Loucy (cell line): ENCODE measurements at regions not wholly inside any gene's neighbourhood (a gene's known extent, or its start where the extent isn't known, plus 50 kb on each side); places are given as distances from the start of the nearest gene placed in this dataset.

Experiments used
- H2AFZ ChIP-seq: fragments of 200-600 bp; sonication (generic); 2 replicates; pipeline ENCODE4 v1.6.0; 2016; ENCODE audit warnings: antibody characterized with exemption, mild to moderate bottlenecking, low read length, moderate library complexity
- H3F3A ChIP-seq: fragments of 200-600 bp; 2 replicates; pipeline ENCODE4 v1.6.0; 2016; ENCODE audit warnings: antibody characterized with exemption, low read depth, mild to moderate bottlenecking
- H3K27me3 ChIP-seq: fragments of 200-600 bp; sonication (generic); 2 replicates; pipeline ENCODE4 v1.6.1; 2014; ENCODE audit warnings: low read length, mild to moderate bottlenecking; ENCODE audit not compliant: insufficient read depth, poor library complexity, severe bottlenecking
- H3K36me3 ChIP-seq: fragments of 200-600 bp; sonication (generic); 2 replicates; pipeline ENCODE4 v1.6.1; 2016; ENCODE audit warnings: low read length; ENCODE audit not compliant: insufficient read depth
- H3K4me1 ChIP-seq: fragments of 200-600 bp; sonication (generic); 2 replicates; pipeline ENCODE4 v1.5.1; 2014; ENCODE audit warnings: low read length, mild to moderate bottlenecking; ENCODE audit not compliant: insufficient read depth, poor library complexity, severe bottlenecking
- H3K4me2 ChIP-seq: fragments of 200-600 bp; sonication (generic); 2 replicates; pipeline ENCODE4 v1.6.0; 2014; ENCODE audit warnings: antibody characterized with exemption, low read length, low read depth, mild to moderate bottlenecking; ENCODE audit not compliant: poor library complexity, severe bottlenecking
- H3K4me3 ChIP-seq: fragments of 200-600 bp; sonication (generic); 2 replicates; pipeline ENCODE4 v1.5.1; 2014; ENCODE audit warnings: low read length, mild to moderate bottlenecking, mixed read lengths; ENCODE audit not compliant: poor library complexity, severe bottlenecking
- H3K79me2 ChIP-seq: fragments of 200-600 bp; sonication (generic); 2 replicates; pipeline ENCODE4 v1.6.1; 2014; ENCODE audit warnings: low read length; ENCODE audit not compliant: insufficient read depth
- H3K9ac ChIP-seq: fragments of 200-600 bp; sonication (generic); 2 replicates; pipeline ENCODE4 v1.6.0; 2014; ENCODE audit warnings: mild to moderate bottlenecking, low read depth, low read length, moderate library complexity; ENCODE audit not compliant: poor library complexity, severe bottlenecking
- H3K9me2 ChIP-seq: fragments of 200-600 bp; sonication (generic); replicated peaks from 2 replicates; pipeline ENCODE4 v1.6.1; 2016; ENCODE audit warnings: low read depth, low read length, mixed read lengths
- H3K9me3 ChIP-seq: fragments of 200-600 bp; sonication (generic); 2 replicates; pipeline ENCODE4 v1.6.1; 2014; ENCODE audit warnings: mild to moderate bottlenecking, antibody characterized with exemption, low read length, low read depth; ENCODE audit not compliant: insufficient read depth
- H4K20me1 ChIP-seq: fragments of 200-600 bp; sonication (generic); 2 replicates; pipeline ENCODE4 v1.6.0; 2014; ENCODE audit warnings: antibody characterized with exemption, low read length, mild to moderate bottlenecking; ENCODE audit not compliant: insufficient read depth, poor library complexity, severe bottlenecking
- EZH2phosphoT487 ChIP-seq: fragments of 200-600 bp; IDR thresholded peaks from 2 replicates; pipeline ENCODE4 v1.6.1; 2018; ENCODE audit warnings: antibody characterized with exemption, mild to moderate bottlenecking, moderate library complexity, borderline replicate concordance
- TF ChIP-seq, protein P1 (sequence below): fragments of 200-600 bp; sonication (generic); conservative IDR thresholded peaks from 2 replicates; pipeline ENCODE4 v1.5.1; 2014; ENCODE audit warnings: mild to moderate bottlenecking, antibody characterized with exemption, low read length

DNA sequence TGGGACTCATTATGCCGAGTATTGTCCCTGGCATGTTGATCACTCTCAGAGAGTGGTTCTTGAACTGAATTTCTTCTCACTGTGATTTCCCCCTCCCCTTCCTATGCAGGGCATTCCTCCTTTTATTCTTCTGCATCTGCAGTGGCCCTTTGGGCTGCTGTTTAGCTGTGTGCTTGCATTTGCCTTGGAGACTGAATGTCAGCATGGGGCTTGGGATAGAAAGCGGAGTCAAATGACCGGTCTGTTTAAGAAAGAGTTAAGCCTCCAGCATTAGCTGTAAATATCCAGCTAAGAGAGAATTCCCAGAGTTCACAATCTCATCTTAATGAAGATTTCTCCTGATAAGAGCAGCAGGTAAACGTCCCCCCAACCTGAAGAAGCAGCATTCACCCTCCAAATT, 65.6 kb upstream of the RMST start:
- H3K9me3 ChIP-seq: no peaks in the 10 kb centered on the region
- no peaks in the 10 kb centered on the region for H3K79me2 ChIP-seq
- H3K9ac ChIP-seq: no peak overlapping the region
- H3K36me3 ChIP-seq: no peaks in the 10 kb centered on the region
- no peaks in the 10 kb centered on the region for H3K27me3 ChIP-seq
- no peak overlapping the region for H3K4me2 ChIP-seq
- H3K4me3 ChIP-seq: no peak overlapping the region
- no peaks in the 10 kb centered on the region for H3K4me1 ChIP-seq
- no peaks in the 10 kb centered on the region for H3F3A ChIP-seq
- no peaks in the 10 kb centered on the region for H3K9me2 ChIP-seq
- H2AFZ ChIP-seq: no peak overlapping the region
- H4K20me1 ChIP-seq: no peaks in the 10 kb centered on the region
- TF ChIP-seq, protein P1, sequence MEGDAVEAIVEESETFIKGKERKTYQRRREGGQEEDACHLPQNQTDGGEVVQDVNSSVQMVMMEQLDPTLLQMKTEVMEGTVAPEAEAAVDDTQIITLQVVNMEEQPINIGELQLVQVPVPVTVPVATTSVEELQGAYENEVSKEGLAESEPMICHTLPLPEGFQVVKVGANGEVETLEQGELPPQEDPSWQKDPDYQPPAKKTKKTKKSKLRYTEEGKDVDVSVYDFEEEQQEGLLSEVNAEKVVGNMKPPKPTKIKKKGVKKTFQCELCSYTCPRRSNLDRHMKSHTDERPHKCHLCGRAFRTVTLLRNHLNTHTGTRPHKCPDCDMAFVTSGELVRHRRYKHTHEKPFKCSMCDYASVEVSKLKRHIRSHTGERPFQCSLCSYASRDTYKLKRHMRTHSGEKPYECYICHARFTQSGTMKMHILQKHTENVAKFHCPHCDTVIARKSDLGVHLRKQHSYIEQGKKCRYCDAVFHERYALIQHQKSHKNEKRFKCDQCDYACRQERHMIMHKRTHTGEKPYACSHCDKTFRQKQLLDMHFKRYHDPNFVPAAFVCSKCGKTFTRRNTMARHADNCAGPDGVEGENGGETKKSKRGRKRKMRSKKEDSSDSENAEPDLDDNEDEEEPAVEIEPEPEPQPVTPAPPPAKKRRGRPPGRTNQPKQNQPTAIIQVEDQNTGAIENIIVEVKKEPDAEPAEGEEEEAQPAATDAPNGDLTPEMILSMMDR: no peak
- no peak for TF ChIP-seq EZH2phosphoT487

DNA sequence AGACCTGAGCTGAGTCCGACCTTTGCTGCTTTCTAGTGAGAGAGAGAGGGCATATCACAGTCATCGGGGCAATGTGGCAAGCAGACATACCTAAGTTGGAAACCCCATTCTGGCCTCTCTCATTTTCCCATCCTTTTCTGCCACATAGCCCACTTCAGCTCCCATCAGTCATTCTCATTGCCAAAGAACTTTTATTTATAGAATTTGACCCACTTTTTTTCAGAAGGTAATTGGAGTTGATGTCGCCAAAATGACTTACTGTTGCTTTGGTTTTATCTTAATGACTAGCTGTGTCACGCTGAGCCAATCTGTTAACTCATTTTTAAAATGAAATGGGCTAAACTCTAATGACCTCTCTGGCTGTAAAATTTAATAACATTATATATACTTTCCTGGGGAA, 63.9 kb upstream of the RMST start:
- Histone ChIP-seq H3K36me3 (no peaks in the 10 kb centered on the region), H3K4me2 (no peak overlapping the region), H3K4me1 (no peaks in the 10 kb centered on the region), H3K4me3 (no peak overlapping the region), H3K27me3 (no peaks in the 10 kb centered on the region), H3K9ac (no peak overlapping the region), H3K9me2 (no peaks in the 10 kb centered on the region), H2AFZ (no peak overlapping the region), H4K20me1 (no peaks in the 10 kb centered on the region), H3K9me3 (no peaks in the 10 kb centered on the region), H3F3A (no peaks in the 10 kb centered on the region), H3K79me2 (no peaks in the 10 kb centered on the region)
- TF ChIP-seq, protein P1: no peak
- TF ChIP-seq EZH2phosphoT487: no peak

DNA sequence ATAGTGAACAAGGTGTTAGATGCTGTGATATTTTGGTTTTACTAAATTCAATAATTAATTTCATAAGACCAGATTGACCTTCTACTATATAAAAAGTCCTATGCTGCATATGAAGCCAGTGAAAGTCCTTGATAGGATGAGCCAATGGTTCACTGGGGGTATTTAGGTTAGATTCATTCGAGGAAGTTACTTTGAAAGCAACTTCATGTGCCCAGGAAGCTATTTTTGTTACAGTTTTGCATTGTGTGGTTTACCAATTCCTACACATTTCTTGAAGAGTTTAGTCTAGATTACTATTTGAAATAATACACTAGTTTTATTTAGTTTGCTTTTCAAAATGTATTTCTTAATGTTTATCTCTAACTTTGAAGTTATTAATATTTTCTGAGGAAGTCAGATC, 58.5 kb upstream of the RMST start:
- Histone ChIP-seq H3F3A (no peaks in the 10 kb centered on the region), H3K9ac (no peak overlapping the region), H3K27me3 (no peaks in the 10 kb centered on the region), H4K20me1 (no peaks in the 10 kb centered on the region), H3K79me2 (no peaks in the 10 kb centered on the region), H2AFZ (0 out of 2 replicates have a peak overlapping the region, but pooled peaks have one; percentile 13), H3K9me3 (no peaks in the 10 kb centered on the region), H3K4me3 (no peak overlapping the region), H3K4me2 (no peak overlapping the region), H3K4me1 (no peaks in the 10 kb centered on the region), H3K36me3 (no peaks in the 10 kb centered on the region), H3K9me2 (no peaks in the 10 kb centered on the region)
- TF ChIP-seq, protein P1: no peak
- TF ChIP-seq EZH2phosphoT487: no peak
